COR-L47 (cell line): ENCODE measurements at regions not wholly inside any gene's neighbourhood (a gene's known extent, or its start where the extent isn't known, plus 50 kb on each side); places are given as distances from the start of the nearest gene placed in this dataset.

Source experiments
- DNase-seq: peaks from one replicate; lab custom pipeline; 2025; lab: John Stamatoyannopoulos, UW

DNA sequence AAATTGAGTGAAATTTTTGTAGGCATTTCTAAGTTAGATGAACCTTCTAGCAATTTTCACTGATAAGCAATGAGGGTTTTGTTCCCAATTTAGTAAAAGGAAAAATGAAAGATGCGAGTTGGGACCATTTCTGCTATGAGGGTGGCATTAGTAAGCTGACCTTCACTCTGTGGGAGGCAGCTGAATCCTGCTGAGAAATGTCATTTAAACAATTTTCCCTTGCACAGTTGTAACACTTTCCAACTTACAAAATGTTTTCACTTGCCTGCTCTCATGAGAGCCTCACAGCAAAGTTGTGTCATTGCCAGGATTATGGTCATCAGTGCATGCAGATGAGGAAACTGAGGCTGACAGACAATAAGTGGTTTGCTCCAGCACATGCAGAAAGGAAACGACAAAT, 527.7 kb downstream of the TNS1 start:
- DNase-seq, result no peak

GRCh38 chr2:217471319-217471718, 531.5 kb downstream of the TNS1 start:
- DNase-seq, result no peak

DNA sequence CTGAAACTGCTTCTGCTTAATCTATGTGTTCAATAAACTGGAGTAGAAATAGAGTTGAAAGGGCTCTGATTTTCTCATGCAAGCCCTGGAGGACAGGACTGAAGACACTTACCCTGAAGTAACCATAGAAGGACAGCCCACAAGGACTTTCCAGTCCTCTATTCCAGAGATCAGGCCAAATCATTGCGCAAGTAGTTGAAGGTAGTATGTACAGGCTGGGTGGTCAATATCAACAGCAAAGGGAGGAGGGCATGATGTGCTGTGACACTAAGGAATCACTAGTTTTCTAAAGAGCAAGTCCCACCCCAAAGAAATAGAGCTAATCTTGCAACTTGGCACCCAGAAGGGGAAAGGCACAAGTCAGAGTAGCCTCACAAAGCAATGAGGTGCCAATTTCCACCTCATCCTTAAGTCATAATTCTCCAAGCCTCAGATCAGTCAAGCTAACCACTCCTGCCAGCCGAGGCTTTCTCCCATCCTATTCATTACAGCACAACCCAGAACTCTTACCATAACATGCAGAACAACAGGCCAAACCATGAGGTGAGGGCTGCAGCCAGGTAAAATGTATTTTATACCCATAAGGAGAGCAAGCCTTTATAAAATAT, 533.5 kb downstream of the TNS1 start:
- no peak for DNase-seq

GRCh38 chr2:217468042-217468830, 534.6 kb downstream of the TNS1 start:
- DNase-seq, result no peak

- DNase-seq, result no peak
These were observed 535.5 kb downstream of the TNS1 start for GRCh38 chr2:217467331-217467730.

DNA sequence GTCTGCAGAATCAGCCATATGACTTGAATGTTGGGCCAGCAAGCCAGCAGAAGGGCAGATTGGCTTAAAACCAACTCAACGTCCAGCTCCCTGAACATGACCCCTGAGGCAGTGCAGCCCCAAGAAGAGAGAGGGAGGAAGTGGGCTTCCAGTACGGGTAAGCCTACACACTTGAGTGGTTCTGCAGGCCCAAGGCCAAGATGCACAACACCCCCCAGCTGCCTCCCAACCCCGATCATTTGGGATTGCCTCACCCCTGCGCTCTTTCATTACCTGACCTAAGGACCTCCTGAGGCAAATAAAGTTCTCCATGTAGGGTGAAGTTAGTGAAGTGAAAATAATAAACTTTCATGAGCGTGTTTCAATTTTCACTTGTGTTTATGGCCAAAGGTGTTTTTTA, 536.0 kb downstream of the TNS1 start:
- DNase-seq, result no peak

DNA sequence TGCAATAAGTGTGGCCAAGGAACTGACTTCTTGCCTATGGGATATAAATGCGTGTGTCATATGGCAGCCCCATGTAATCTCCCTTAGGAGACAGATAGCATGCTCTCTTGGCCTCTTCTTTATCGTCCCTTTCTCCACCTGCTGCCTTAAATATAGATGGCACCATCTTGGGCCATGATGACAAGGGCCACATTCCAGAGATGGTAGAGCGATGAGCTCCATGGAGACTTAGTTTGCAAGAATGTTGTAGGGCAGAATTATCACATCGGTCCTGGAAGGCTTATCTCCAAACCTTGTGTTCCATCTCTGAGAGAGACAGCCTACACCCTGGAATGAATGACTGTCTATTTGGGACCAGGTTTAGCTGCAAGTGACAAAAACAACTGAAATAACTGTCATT, 536.7 kb downstream of the TNS1 start:
- no peak for DNase-seq

- no peak for DNase-seq
These were observed 537.7 kb downstream of the TNS1 start for GRCh38 chr2:217465100-217465499.

GRCh38 chr2:217463402-217464075, 539.3 kb downstream of the TNS1 start:
- no peak for DNase-seq

GRCh38 chr2:217462121-217462520, 540.7 kb downstream of the TNS1 start:
- DNase-seq, result no peak

DNA sequence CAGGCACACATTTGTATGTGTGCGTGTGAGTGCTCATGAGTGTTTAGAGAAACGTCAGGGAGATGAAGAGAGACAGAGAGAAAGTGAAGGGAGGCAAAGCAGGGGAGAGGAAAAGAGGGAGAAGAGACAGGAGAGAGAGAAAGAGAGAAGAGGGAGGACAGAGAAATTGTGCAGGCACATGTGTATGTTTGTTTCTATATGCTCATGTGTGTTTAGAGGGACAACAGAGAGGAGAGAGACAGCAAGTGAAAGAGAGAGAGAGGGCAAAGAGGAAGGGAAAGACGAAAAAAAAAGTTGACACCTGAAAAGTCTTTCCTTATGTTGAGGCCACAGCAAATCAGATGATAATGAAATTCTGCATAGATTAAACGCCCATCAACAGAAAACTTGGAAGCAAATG, 541.1 kb downstream of the TNS1 start:
- DNase-seq, result no peak

DNA sequence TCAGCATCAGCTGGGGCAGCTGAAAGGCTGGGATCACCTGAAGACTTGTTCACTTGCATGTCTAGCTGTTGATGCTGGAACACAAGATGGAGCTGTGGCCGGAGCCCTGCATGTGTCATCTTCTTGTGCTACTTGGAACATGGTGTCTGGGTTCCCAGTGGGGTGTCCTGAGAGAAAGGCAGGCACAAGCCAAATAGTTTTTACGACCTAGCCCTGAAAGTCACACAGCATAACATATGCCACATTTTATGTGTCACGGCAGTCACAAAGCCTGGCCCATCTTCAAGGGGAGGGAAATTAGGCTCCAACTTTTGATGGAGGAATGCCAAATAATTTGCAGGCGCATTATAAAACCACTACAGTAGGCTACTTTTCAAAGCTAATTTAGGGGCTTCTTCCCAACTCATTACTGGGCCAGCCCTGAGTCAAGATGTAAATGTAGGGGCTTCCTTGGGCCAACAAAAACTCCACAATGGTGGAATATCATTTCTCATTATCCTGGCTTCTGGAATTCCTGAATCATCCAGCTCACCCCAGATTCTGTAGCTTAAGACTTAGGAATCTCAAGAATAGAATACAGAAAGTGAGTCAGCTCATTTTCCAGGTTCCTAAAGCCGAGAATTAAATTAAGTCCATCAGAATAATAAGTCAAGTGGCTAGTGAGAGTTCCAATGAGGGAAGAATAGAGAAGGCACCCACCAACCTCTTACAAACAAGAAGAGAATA, 543.0 kb downstream of the TNS1 start:
- no peak for DNase-seq

DNA sequence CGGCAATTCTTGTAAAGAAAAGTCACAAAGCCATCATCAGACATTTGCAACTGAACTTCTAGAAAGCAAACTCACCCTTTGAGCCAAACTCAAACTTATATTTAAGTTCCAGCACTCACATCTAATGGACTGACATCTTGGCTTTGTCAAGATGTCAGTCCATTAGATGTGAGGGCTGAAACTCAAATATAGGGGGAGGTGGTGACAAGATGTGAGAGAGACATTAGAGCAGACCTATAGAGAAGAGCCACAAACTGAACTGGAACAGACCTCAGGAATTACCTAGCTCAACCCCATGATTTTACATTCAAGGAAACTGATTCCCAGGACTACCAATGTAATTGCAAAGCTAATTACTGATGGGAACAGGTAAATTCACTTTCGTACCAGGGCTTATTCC, 543.8 kb downstream of the TNS1 start:
- no peak for DNase-seq

DNA sequence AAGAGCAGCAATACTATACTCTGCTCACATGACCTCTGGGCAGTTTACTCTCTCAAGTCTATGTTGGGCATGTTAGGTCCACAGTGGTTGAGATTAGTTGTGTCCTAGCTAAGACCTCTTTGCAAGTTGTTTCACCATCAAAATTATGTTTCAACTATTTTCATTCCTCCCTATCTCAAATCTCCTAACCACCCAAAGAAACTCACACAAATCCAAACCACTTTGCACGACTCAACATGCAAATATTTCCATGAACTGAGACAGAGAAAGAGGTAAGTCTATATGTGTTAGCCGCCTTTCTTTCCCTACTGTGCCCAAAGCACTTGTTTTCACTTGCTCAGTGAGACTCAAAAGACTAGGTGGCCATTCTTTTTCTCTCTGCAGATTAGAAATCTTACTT, 546.8 kb downstream of the TNS1 start:
- DNase-seq, result no peak

DNA sequence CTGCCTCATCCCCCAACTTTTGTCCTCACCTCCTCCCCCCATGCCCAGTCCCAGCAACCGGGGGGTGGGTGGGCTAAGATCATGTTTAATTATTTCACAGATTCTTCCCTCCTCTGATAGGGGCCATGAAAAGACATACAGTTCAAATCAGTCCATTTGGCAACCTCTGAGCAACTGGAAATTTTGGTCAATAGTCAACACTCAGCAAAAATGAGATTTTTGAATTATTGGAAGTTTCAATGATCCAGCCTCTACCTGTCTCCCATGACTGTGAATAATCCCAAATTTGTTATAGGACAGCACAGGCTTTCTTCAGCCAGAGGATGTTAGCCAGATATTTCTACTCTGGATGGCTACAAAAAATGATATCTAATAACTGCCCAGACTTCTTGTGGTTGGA, 549.9 kb downstream of the TNS1 start:
- DNase-seq, result no peak

- DNase-seq, result no peak
These were observed 551.1 kb downstream of the TNS1 start for GRCh38 chr2:217451666-217452065.

- DNase-seq, result no peak
These were observed 553.4 kb downstream of the TNS1 start for GRCh38 chr2:217449444-217449843.

GRCh38 chr2:217448860-217449259, 553.9 kb downstream of the TNS1 start:
- DNase-seq, result no peak

- DNase-seq, result no peak
These were observed 557.1 kb downstream of the TNS1 start for GRCh38 chr2:217445723-217446122.

GRCh38 chr2:217444932-217445331, 557.9 kb downstream of the TNS1 start:
- DNase-seq, result no peak

- no peak for DNase-seq
These were observed 558.3 kb downstream of the TNS1 start for GRCh38 chr2:217444509-217444908.

DNA sequence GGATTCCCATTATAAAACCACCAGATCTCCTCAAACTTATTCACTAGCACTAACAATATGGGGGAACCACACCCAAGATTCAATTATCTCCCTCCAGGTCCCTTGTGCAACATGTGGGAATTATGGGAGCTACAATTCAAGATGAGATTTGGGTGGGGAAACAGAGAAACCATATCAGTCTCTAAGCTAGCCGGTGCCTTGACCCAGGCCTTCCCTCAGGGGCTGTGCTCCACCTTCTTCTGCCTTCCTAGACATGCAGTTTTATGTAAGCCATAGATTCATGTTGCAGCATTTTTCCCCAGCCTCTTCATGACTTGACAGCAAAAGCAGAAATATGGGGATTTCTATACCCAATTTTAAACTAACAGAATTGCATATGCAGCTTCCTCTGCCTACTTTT, 559.2 kb downstream of the TNS1 start:
- no peak for DNase-seq

DNA sequence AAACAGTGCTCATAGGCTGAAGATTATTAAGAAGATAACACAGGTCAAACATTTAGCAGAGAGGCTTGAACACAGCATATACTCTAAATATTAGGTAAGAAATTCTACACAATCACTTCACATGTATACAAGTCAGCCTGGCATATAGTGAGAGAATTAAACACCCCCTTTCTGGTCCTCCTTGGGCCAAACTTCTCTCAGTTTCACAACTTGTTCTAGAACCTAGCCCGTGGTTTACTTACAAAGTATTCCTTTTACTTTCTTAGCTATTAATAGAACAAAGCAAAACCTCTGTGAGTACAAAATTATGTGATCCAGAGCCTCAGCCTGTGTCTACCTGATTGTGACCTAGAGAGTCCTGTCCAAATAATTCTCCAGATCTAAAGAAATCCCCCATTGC, 562.8 kb downstream of the TNS1 start:
- no peak for DNase-seq
